Activated T-cell treated with anti-CD3 and anti-CD28 coated beads, Interleukin-2, amount 50 U/mL, for 48 hours (primary cell): ENCODE measurements at regions not wholly inside any gene's neighbourhood (a gene's known extent, or its start where the extent isn't known, plus 50 kb on each side); places are given as distances from the start of the nearest gene placed in this dataset.

ENCODE experiments used
- DNase-seq, 2 experiments: peaks; one replicate each; pipeline ENCODE4 v3.0.0-alpha.2; 2020

DNA sequence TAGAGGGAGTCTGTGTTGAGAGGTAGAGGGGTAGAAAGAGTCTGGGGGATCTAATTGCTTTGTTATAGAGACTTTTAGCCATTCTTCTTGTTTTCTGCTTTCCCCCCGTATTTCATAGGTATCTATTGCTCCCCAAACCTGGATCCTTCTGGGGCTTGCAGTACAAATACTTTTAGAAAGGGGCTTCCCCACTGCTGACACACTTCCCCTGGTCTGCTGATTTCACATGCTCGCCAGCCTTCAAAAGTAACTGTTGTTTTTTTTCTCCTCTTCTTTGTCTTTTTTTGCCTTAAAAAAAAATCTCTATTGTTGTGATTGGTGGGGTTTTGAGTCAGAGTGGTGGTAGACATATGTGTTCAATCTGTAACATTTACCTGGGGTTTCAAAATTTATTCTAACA is 300.6 kb upstream of the AZI2 start:
- DNase-seq, result no peak

DNA sequence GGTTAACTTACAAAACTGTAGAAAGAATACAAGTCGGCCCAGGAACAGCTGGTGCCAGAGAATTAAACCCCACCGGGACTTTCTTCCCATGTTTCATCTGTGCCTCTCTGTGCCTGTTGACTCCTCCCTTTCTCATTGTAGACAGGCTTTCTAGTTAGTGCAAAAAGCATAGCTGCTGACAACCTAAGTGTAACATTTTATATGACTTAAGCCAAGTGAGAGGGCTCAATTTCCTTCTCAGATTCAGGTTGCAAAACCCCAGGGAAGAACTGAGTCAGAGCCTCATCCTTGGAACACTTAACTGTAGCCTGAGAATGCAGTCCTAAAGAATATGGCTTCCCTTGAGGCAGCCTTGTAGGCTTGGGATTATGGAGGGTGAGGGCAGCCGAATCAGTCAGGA is 302.5 kb upstream of the AZI2 start:
- no peak for DNase-seq

- DNase-seq, result no peak
Observed at GRCh38 chr3:28664123-28664522, 315.5 kb upstream of the AZI2 start.

GRCh38 chr3:28667646-28668621 is 319.3 kb upstream of the AZI2 start:
- peak; percentile 68 to 71 for DNase-seq

DNA sequence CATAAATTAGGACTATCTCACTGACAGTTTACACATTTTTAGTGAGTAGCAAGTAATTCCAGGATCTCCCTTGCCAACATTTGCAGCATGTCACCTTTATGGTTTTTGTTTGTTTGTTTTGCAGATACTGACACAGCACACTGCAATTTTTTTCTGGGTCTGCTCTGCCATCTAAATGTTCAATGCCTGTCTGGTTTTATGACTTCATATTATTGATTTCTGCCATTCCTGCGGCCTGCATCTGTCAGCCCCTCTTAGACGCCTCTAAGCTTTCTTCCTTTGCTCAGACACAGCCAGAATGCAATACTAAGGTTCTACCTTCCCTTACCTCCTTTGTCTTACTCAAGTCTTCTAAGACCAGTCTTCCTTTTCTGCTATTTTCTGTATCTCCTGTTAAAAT is 321.2 kb upstream of the AZI2 start:
- DNase-seq, result no peak

DNA sequence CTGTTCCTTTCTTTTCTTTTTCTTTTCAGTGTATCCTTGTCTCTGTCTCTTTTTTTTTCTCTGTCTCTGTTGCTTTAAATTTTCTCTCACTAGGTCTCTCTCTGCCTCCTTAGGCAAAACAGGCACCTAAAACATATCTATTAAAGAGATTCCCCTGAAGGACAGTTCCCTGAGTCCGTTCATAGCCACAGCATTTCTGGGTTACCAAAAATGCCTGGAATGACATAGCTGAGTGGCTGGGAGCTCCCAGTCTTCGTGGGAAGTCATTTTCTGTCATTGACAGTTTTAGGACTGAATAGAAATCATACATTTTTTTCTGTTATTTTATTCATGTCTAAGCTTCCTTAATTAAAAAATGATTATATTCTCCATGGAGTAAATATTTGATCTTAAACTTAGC is 323.8 kb upstream of the AZI2 start:
- no peak for DNase-seq

- no peak for DNase-seq
Observed at GRCh38 chr3:28673446-28673845, 324.8 kb upstream of the AZI2 start.

GRCh38 chr3:28674212-28674611 is 325.6 kb upstream of the AZI2 start:
- no peak for DNase-seq

- DNase-seq, result no peak
Observed at GRCh38 chr3:28677581-28677980, 329.0 kb upstream of the AZI2 start.

DNA sequence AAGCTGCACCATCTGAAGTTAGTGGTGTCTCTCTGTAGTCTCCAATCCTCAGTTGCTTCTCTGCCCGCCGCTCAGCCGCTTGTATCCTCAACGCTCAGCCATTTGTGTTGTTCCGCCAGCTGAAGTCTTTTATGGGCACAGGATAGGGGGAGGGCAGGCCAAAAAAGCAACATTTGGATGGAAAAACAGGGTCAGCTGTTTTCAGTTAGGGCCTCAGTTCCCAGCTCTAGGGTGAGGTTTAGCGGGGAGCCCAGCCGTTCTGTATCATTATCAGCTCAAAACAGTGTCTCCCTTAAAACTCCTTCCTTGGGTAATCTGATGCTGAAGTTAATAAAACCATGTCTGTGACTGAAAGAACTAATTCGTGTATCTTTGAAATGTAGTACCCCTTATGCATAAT is 329.5 kb upstream of the AZI2 start:
- no peak for DNase-seq

DNA sequence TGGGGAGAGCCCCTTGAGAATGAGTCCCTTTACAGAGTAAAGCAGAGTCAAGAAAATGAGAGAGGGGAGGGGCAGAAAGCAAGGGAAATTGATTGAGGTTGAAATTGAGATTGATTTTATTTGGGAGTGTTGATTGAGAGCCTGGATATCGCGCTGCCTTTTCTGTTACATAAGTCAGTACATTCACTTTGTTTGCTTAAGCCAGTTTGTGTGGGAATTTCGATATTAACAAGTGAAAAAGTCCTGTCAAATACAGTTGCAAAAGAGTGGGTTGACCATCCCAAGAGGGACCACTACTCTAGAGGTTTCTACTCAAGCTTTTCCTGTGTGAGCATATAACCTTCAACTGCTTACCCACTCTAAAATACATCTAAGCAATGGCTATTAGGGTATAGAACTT is 331.4 kb upstream of the AZI2 start:
- DNase-seq, result no peak

- no peak for DNase-seq
Observed at GRCh38 chr3:28682121-28682520, 333.5 kb upstream of the AZI2 start.

DNA sequence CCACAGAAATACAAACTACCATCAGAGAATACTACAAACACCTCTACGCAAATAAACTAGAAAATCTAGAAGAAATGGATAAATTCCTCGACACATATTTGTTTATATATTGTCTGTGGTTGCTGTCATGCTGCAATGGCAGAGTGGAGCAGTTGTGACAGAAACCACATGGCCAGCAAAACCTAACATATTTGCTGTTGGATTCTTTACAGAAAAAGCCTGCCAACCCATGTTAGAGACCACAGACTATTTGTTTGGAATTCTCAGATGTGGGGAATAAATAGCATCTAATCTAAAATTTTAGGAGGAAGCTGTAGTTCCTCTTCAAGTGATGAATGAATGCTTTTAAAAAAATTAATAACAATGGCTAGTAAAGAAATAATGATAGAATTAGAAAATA is 341.6 kb upstream of the AZI2 start:
- no peak for DNase-seq

DNA sequence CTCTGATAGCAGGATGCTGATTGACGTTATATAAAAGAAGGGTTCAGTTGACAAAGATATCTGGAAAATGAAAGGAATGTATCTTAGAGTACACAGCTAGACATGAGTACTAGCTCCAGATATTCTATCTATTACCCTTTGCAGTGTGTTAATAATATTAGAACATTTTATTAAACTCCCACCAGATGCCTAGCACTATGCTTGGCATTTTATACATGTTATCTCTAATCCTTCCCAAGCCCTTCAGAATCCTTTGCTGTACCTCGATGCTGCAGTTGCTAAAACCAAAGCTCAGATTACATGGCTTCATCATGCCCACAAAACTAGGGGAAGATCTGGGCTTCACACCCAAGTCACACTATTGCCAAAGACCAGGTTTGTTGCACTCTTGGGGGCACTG is 350.1 kb upstream of the AZI2 start:
- DNase-seq, result no peak

GRCh38 chr3:28699283-28699682 is 350.7 kb upstream of the AZI2 start:
- no peak for DNase-seq

- no peak for DNase-seq
Observed at GRCh38 chr3:28700728-28701127, 352.1 kb upstream of the AZI2 start.

- no peak for DNase-seq
Observed at GRCh38 chr3:28703843-28704242, 355.2 kb upstream of the AZI2 start.

GRCh38 chr3:28711293-28711692 is 362.7 kb upstream of the AZI2 start:
- no peak for DNase-seq

GRCh38 chr3:28716939-28717338 is 368.3 kb upstream of the AZI2 start:
- DNase-seq, result no peak

- no peak for DNase-seq
Observed at GRCh38 chr3:28718074-28718849, 369.6 kb upstream of the AZI2 start.

DNA sequence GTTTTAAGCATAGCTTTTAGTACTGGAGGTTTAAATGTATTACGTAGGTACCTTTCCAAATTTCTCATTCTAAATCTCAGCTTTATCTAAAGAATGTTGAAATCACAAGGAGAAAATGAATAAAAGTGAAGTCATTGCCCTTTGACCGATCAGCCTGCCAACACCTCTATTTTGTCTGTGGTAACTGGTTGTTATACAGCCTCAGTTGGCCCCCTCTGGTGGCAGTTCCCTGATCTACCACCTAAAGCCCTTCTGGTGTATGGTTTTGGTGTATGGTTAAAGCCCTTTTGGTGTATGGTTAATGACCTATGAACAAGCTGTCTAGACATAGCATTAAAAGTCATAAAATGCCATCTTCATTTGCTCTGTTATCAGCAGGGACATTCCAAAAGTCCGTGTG is 378.2 kb upstream of the AZI2 start:
- peak in 1 of 2 experiments; percentile 22 for DNase-seq

GRCh38 chr3:28727307-28727706 is 378.7 kb upstream of the AZI2 start:
- no peak for DNase-seq

- no peak for DNase-seq
Observed at GRCh38 chr3:28738425-28738824, 389.8 kb upstream of the AZI2 start.

DNA sequence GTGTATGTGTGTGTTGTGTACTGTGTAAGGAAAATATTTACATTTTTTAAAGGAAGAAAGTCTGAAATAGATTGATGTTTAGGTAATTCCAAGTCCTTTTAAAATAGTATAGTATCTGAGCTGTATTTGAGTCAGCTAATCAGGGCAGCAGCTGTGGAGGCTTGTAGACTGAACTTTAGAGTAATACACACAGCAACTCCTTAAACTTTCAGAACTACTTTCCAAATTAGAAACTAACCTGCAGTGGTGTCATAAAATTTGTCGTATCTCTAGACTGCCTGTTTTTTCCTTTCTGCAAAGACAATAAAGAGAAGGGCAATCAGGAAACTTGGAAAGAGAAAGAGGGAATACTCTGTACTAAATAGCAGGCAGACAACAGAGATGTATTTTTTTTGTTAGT is 391.0 kb upstream of the AZI2 start:
- no peak for DNase-seq
